HepG2 (cell line): ENCODE measurements at regions not wholly inside any gene's neighbourhood (a gene's known extent, or its start where the extent isn't known, plus 50 kb on each side); places are given as distances from the start of the nearest gene placed in this dataset.

Experiments
- ATAC-seq: fragments of 200-7000 bp; cut with Tn5 transposase; 3 replicates; pipeline ENCODE4 v1.9.1; 2020; ENCODE audit warnings: mild to moderate bottlenecking, moderate library complexity
- BruUV-seq: library from RNA; stranded (reverse); fragments of 400-500 nt; replicated peaks from 2 replicates; lab custom pipeline; 2021; lab: Mats Ljungman, UMichigan
- CTCF ChIA-PET: fragments of 300-600 bp; formaldehyde crosslinking; extraction: SDS; loops from one replicate; lab custom pipeline; 2021; ENCODE audit warnings: low total read pairs, inconsistent platforms, low intra/inter-chr PET ratio; lab: Yijun Ruan, JAX
- POLR2A ChIA-PET: fragments of 350-600 bp; sonication (Branson Sonifier 250); formaldehyde crosslinking; loops from one replicate; lab custom pipeline; 2020; ENCODE audit warnings: antibody characterized with exemption, inconsistent platforms; lab: Yijun Ruan, JAX
- DNase-seq: peaks from one replicate; pipeline ENCODE4 v3.0.0-alpha.2; 2015; ENCODE audit warnings: low spot score
- FAIRE-seq: peaks from 3 replicates; lab custom pipeline; 2011; peaks lifted over from hg19 to GRCh38; lab: Jason Lieb, UNC
- H2AFZ ChIP-seq: one replicate; pipeline ENCODE4 v1.6.1; 2011; ENCODE audit warnings: low read length, inconsistent platforms
- H3K27ac ChIP-seq: fragments of 300-600 bp; 3 replicates; pipeline ENCODE4 v1.8.0; 2011; ENCODE audit warnings: mixed run types, mild to moderate bottlenecking, mixed read lengths, low read length, inconsistent platforms; ENCODE audit not compliant: insufficient read depth; ENCODE audit errors: extremely low read length
- H3K27me3 ChIP-seq, 2 experiments: fragments of 200-600 bp in 1 of 2; 2 replicates in 1 of 2; 3 replicates in 1 of 2; pipeline versions ENCODE4 v1.6.0 to v1.8.0; 2011; ENCODE audit warnings: low read length in 2 of 2, mild to moderate bottlenecking in 2 of 2, moderate library complexity in 2 of 2, inconsistent platforms in 1 of 2; ENCODE audit not compliant: insufficient read depth in 2 of 2, control insufficient read depth in 1 of 2
- H3K36me3 ChIP-seq, 2 experiments: fragments of 200-600 bp in 1 of 2; replicated peaks in 1 of 2; 2 replicates in 1 of 2; 3 replicates in 1 of 2; pipeline versions ENCODE4 v1.5.1 to v1.8.0; 2011; ENCODE audit warnings: low read length in 2 of 2, inconsistent platforms in 1 of 2; ENCODE audit not compliant: insufficient read depth in 2 of 2, control insufficient read depth in 1 of 2
- H3K4me1 ChIP-seq: 2 replicates; pipeline ENCODE4 v1.5.1; 2012; ENCODE audit warnings: low read length, inconsistent platforms; ENCODE audit not compliant: insufficient read depth
- H3K4me2 ChIP-seq: 2 replicates; pipeline ENCODE4 v1.6.0; 2011; ENCODE audit warnings: low read depth, low read length, inconsistent platforms
- H3K4me3 ChIP-seq, 3 experiments: fragments of 200-600 bp in 1 of 3; sonication (generic), shearing (Covaris generic) in 1 of 3; replicated peaks in 1 of 3; 2 replicates each; pipeline ENCODE4 v1.5.1; 2011 to 2016; ENCODE audit warnings: low read length in 3 of 3, inconsistent platforms in 2 of 3, low read depth in 2 of 3, mild to moderate bottlenecking in 2 of 3, control low read depth in 1 of 3, mixed read lengths in 1 of 3; ENCODE audit not compliant: insufficient read depth in 1 of 3
- H3K79me2 ChIP-seq: one replicate; pipeline ENCODE4 v1.6.1; 2011; ENCODE audit warnings: low read length, inconsistent platforms; ENCODE audit not compliant: insufficient read depth
- H3K9ac ChIP-seq: 2 replicates; pipeline ENCODE4 v1.6.0; 2011; ENCODE audit warnings: mild to moderate bottlenecking, low read depth, low read length, inconsistent platforms; ENCODE audit not compliant: insufficient read depth
- H3K9me3 ChIP-seq: 2 replicates; pipeline ENCODE4 v1.5.1; 2012; ENCODE audit warnings: mild to moderate bottlenecking, low read length
- H4K20me1 ChIP-seq: 2 replicates; pipeline ENCODE4 v1.6.0; 2011; ENCODE audit warnings: inconsistent platforms, mild to moderate bottlenecking, low read length, moderate library complexity; ENCODE audit not compliant: insufficient read depth
- CEBPB ChIP-seq: IDR thresholded peaks from 2 replicates; pipeline ENCODE4 v1.6.1; 2011; ENCODE audit warnings: low read depth, low read length, improper control_type of control experiment, borderline replicate concordance
- HNF4A ChIP-seq: sonication (generic); formaldehyde crosslinking; IDR thresholded peaks from 2 replicates; pipeline ENCODE4 v1.4.0; 2020; ENCODE audit warnings: missing genetic modification reagents
- MLXIP ChIP-seq: sonication (generic); formaldehyde crosslinking; IDR thresholded peaks from 2 replicates; pipeline ENCODE4 v1.9.0; 2021; ENCODE audit warnings: missing genetic modification reagents, borderline replicate concordance
- PAX8 ChIP-seq: sonication (generic); formaldehyde crosslinking; IDR thresholded peaks from 2 replicates; pipeline ENCODE4 v1.8.0; 2022; ENCODE audit warnings: mild to moderate bottlenecking, missing genetic modification reagents, borderline replicate concordance
- STAT5B ChIP-seq: sonication (generic); formaldehyde crosslinking; IDR thresholded peaks from 2 replicates; pipeline ENCODE4 v1.4.0; 2020; ENCODE audit warnings: missing genetic modification reagents
- ZNF747 ChIP-seq: sonication (generic); formaldehyde crosslinking; IDR thresholded peaks from 2 replicates; pipeline ENCODE4 v1.8.1; 2023; ENCODE audit warnings: missing genetic modification reagents, mild to moderate bottlenecking, borderline replicate concordance
- ZXDC ChIP-seq: sonication (generic); formaldehyde crosslinking; IDR thresholded peaks from 2 replicates; pipeline ENCODE4 v1.5.0; 2020; ENCODE audit warnings: mild to moderate bottlenecking, missing genetic modification reagents
- WGBS: methylation state at CpG from one replicate; pipeline ENCODE4 v1.1.6; 2017; ENCODE audit warnings: low lambda C conversion rate; 5-methylcytosine and 5-hydroxymethylcytosine counted together
- in situ Hi-C: cut with HindIII; loops from 2 replicates; pipeline ENCODE4 v1.10.0; 2017; ENCODE audit warnings: low pct_unique_long_range_greater_than_20kb; ENCODE audit not compliant: extremely low pct_ligation_motif_present
- intact Hi-C: fragments of 100-400 bp; cut with micrococcal nuclease; formaldehyde crosslinking; loops from one replicate; pipeline ENCODE4 v1.10.0; 2022; ENCODE audit not compliant: unreplicated experiment

- no peak overlapping the region for H3K4me2 ChIP-seq
- CTCF ChIA-PET: no interaction called here
- no peaks in the 10 kb centered on the region for H3K9me3 ChIP-seq
- H3K27me3 ChIP-seq: peaks cover 9 to 61% of the 10 kb centered on the region in 2 experiments; a peak in 4 of 5 replicates
- no TSS peak for BruUV-seq
- no peaks in the 10 kb centered on the region for H3K79me2 ChIP-seq
- POLR2A ChIA-PET: no interaction called here
- no peak for ATAC-seq
- no peak overlapping the region for H3K27ac ChIP-seq
- no peaks in the 10 kb centered on the region for H4K20me1 ChIP-seq
- TF ChIP-seq HNF4A (CRISPR knock-in tag): peak; percentile 16; the same call in 1 of the 2 replicates
- no peak for TF ChIP-seq ZNF747 (CRISPR knock-in tag)
- no peak for TF ChIP-seq CEBPB
- TF ChIP-seq STAT5B: no peak
- no peak for TF ChIP-seq PAX8
- TF ChIP-seq ZXDC (CRISPR knock-in tag): no peak
- TF ChIP-seq MLXIP (CRISPR knock-in tag): no peak
- H2AFZ ChIP-seq: no peak overlapping the region
- no peak for FAIRE-seq
- in situ Hi-C loops: no loop called here
- no peaks in the 10 kb centered on the region for H3K36me3 ChIP-seq
- H3K9ac ChIP-seq: no peak overlapping the region
- no peak overlapping the region for H3K4me3 ChIP-seq
- intact Hi-C loops: no loop called here
- peaks cover 30% of the 10 kb centered on the region for H3K4me1 ChIP-seq
- DNase-seq: no peak
- WGBS: 2% methylated on average over 2 of the region's 2 CpGs
Measured at GRCh38 chr2:47235132-47235531, 58.8 kb upstream of the CALM2 start.
